Ishikawa (cell line): ENCODE measurements at regions not wholly inside any gene's neighbourhood (a gene's known extent, or its start where the extent isn't known, plus 50 kb on each side); places are given as distances from the start of the nearest gene placed in this dataset.

Source experiments
- CREB1 ChIP-seq: IDR thresholded peaks from 2 replicates; pipeline ENCODE4 v1.6.1; 2012; ENCODE audit warnings: low read depth
- EP300 ChIP-seq: IDR thresholded peaks from 2 replicates; pipeline ENCODE4 v1.6.1; 2012; ENCODE audit warnings: borderline replicate concordance
- RAD21 ChIP-seq: IDR thresholded peaks from 2 replicates; pipeline ENCODE4 v1.6.1; 2012; ENCODE audit warnings: low read depth
- REST ChIP-seq: IDR thresholded peaks from 2 replicates; pipeline ENCODE4 v1.6.1; 2012; ENCODE audit warnings: low read depth, mild to moderate bottlenecking
- TAF1 ChIP-seq: IDR thresholded peaks from 2 replicates; pipeline ENCODE4 v1.6.1; 2012; ENCODE audit warnings: low read depth, mild to moderate bottlenecking
- TEAD4 ChIP-seq: IDR thresholded peaks from 2 replicates; pipeline ENCODE4 v1.6.1; 2012
- USF1 ChIP-seq: IDR thresholded peaks from 2 replicates; pipeline ENCODE4 v1.6.1; 2012
- ZBTB7A ChIP-seq: IDR thresholded peaks from 2 replicates; pipeline ENCODE4 v1.6.1; 2012; ENCODE audit warnings: low read depth

DNA sequence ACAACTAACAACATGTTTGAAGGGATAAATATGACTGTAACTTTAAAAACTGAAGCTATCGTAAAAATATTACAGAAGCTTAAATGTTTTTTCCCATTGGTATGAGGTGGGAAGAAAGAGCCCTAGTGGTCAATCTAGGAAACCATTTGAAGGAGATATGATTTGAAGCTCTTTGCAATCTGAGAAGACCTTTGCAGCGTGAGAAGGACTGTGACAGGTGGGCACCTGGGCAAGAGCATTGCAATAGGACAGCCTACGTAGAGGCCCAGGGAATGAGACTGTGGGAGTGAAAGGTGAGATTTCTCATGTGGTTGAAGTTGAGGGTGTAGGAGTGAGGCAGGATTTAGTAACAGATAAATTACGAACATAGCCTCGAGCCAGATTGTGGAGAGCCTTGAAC is 108.0 kb upstream of the PDE7B start:
- TF ChIP-seq USF1: no peak
- TF ChIP-seq TEAD4: no peak
- TF ChIP-seq CREB1: no peak
- TF ChIP-seq EP300: no peak
- no peak for TF ChIP-seq TAF1
- no peak for TF ChIP-seq ZBTB7A
- no peak for TF ChIP-seq RAD21
- TF ChIP-seq REST: no peak
